ENCODE measurements at regions not wholly inside any gene's neighbourhood (a gene's known extent, or its start where the extent isn't known, plus 50 kb on each side); places are given as distances from the start of the nearest gene placed in this dataset.

- TF ChIP-seq CTCF (IDR thresholded peaks at IDR 0.05) (no peak), POLR2A (IDR thresholded peaks at IDR 0.05) (no peak)
Observed at GRCh38 chr7:47104206-47104549, 477.7 kb downstream of the TNS3 start.
